MM.1S (cell line): ENCODE measurements at regions not wholly inside any gene's neighbourhood (a gene's known extent, or its start where the extent isn't known, plus 50 kb on each side); places are given as distances from the start of the nearest gene placed in this dataset.

Experiments used
- CTCF ChIP-seq: fragments of 300-600 bp; sonication (generic); IDR thresholded peaks from 2 replicates; pipeline ENCODE4 v1.5.1; 2016; ENCODE audit warnings: antibody characterized with exemption, low read length, mixed read lengths
- EZH2 ChIP-seq: fragments of 300-600 bp; sonication (generic); optimal IDR thresholded peaks from 2 replicates; pipeline ENCODE3; 2017; ENCODE audit warnings: low read depth, mild to moderate bottlenecking, antibody characterized with exemption, low read length, mixed read lengths
- EZH2phosphoT487 ChIP-seq: fragments of 300-600 bp; sonication (generic); IDR thresholded peaks from 2 replicates; pipeline ENCODE4 v1.6.1; 2018; ENCODE audit warnings: antibody characterized with exemption, low read length

- TF ChIP-seq CTCF = no peak
- no peak for TF ChIP-seq EZH2
- TF ChIP-seq EZH2phosphoT487 = no peak
Measured at GRCh38 chr1:82464362-82465001, 663.7 kb downstream of the ADGRL2 start.
